Adrenal gland (tissue), 9 donors: ENCODE measurements at regions not wholly inside any gene's neighbourhood (a gene's known extent, or its start where the extent isn't known, plus 50 kb on each side); places are given as distances from the start of the nearest gene placed in this dataset.

Experiments
- DNase-seq, 7 donors: peaks; one replicate each; pipeline ENCODE4 v3.0.0-alpha.2; 2019 to 2020
- H3K27ac ChIP-seq, 5 donors: fragments of 200-600 bp; sonication (generic) in 4 of 5; 1 replicate in 3 of 5; 2 replicates in 2 of 5; pipeline versions ENCODE4 v1.5.1 to v1.8.0; 2016 to 2020; ENCODE audit warnings: mild to moderate bottlenecking in 1 of 5
- H3K27me3 ChIP-seq: fragments of 200-600 bp; 2 replicates; pipeline ENCODE4 v1.8.0; 2021
- H3K36me3 ChIP-seq, 2 donors: fragments of 200-600 bp; replicated peaks in 1 of 2; 1 replicate in 1 of 2; 2 replicates in 1 of 2; pipeline versions ENCODE4 v1.5.1 to v1.8.0; 2018 to 2022
- H3K4me1 ChIP-seq, 2 donors: fragments of 200-600 bp; replicated peaks in 1 of 2; 1 replicate in 1 of 2; 2 replicates in 1 of 2; pipeline versions ENCODE4 v1.5.1 to v1.8.0; 2018 to 2021
- H3K4me3 ChIP-seq, 4 donors: fragments of 200-600 bp; sonication (generic) in 3 of 4; one replicate each; pipeline ENCODE4 v1.5.1; 2016 to 2018
- H3K9me3 ChIP-seq, 3 donors: fragments of 200-600 bp; sonication (generic) in 1 of 3; replicated peaks in 1 of 3; 1 replicate in 2 of 3; 2 replicates in 1 of 3; pipeline versions ENCODE4 v1.5.1 to v1.8.0; 2016 to 2021
- POLR2A ChIP-seq, 2 donors: fragments of 450-650 bp; IDR thresholded peaks; one replicate each; pipeline ENCODE4 v1.6.1; 2017; ENCODE audit warnings: antibody characterized with exemption in 2 of 2, mild to moderate bottlenecking in 2 of 2, moderate library complexity in 1 of 2
- whole genome bisulfite sequencing, 4 donors: extraction: QIAGEN DNeasy Blood & Tissue Kit in 2 of 4; methylation state at CpG; one replicate each; pipeline versions ENCODE4 v1.1.5 to v1.1.7; 2013 to 2017; 5-methylcytosine and 5-hydroxymethylcytosine counted together
- intact Hi-C, 2 donors: fragments of 100-400 bp; cut with DNase I; formaldehyde crosslinking; loops; one replicate each; pipeline versions ENCODE4 v1.14.1 to v1.15.0; 2022 to 2023
- TF ChIP-seq, protein P1 (sequence below), 6 experiments: fragments of 450-650 bp in 4 of 6; fragments of 200-600 bp in 2 of 6; sonication (generic) in 1 of 6; IDR thresholded peaks; 1 replicate in 5 of 6; 2 replicates in 1 of 6; pipeline versions ENCODE4 v1.5.1 to v1.8.0; 2016 to 2021; ENCODE audit warnings: antibody characterized with exemption in 6 of 6, mild to moderate bottlenecking in 2 of 6, moderate library complexity in 1 of 6
- donor health status: healthy with polysubstance abuse.
- donor health status: Bipolar disorder and iron deficiency.
- donor health status: DM: yes; HTN: yes; CAD: no.
- donor health status: DM: no; HTN: no; CAD: no.
- donor health status: DM: no; HTN: no; CAD: no.

DNA sequence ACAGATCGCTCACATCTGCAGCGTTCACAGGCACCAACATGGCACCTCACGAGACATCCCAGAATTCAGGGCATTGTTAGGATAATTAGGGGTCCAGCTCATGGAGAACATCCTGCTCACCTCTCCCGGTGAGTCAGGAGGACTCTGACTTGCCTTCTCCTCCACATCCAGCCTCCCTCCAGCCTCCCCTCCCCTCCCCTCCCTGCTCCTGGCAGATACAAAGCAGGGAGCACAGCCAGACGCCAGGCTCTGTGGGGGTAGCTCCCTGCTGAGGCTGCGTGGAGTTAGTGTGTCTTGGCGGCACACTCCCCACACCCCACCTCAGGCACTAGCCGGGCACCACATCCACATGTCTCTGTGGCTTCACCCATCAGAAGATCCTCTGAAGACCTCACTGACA is 320.6 kb downstream of the CXCL12 start:
- H3K27me3 ChIP-seq = peaks cover 4% of the 10 kb centered on the region
- H3K27ac ChIP-seq = no peak overlapping the region
- H3K36me3 ChIP-seq = no peaks in the 10 kb centered on the region
- 79 to 87% (median 86%) methylated on average over 3 to 8 of the region's 8 CpGs for WGBS, 4 donors
- intact Hi-C loops = no loop called here
- TF ChIP-seq, protein P1, sequence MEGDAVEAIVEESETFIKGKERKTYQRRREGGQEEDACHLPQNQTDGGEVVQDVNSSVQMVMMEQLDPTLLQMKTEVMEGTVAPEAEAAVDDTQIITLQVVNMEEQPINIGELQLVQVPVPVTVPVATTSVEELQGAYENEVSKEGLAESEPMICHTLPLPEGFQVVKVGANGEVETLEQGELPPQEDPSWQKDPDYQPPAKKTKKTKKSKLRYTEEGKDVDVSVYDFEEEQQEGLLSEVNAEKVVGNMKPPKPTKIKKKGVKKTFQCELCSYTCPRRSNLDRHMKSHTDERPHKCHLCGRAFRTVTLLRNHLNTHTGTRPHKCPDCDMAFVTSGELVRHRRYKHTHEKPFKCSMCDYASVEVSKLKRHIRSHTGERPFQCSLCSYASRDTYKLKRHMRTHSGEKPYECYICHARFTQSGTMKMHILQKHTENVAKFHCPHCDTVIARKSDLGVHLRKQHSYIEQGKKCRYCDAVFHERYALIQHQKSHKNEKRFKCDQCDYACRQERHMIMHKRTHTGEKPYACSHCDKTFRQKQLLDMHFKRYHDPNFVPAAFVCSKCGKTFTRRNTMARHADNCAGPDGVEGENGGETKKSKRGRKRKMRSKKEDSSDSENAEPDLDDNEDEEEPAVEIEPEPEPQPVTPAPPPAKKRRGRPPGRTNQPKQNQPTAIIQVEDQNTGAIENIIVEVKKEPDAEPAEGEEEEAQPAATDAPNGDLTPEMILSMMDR (IDR thresholded peaks at IDR 0.05) = no peak
- H3K4me3 ChIP-seq = no peak overlapping the region
- no peaks in the 10 kb centered on the region for H3K9me3 ChIP-seq
- no peaks in the 10 kb centered on the region for H3K4me1 ChIP-seq
- DNase-seq = no peak

DNA sequence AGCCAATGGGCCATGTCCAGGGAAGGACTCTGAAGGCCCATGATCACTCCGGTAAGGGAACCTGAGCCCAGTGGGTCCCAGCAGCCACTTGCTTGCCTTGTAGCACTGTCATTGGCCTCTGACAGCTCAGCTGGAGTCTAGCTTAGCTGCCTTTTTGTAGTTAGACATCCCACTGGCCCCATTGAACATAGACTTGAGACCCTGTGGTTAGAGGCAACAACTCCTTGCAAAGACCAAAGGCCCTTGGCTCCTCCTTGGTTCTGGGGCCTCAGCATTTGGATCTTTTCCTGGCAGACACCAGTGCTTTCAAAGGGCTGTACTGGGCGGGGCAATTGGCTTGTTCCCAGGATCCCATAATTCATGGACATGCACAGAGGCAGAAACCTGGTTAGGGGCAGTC is 321.2 kb downstream of the CXCL12 start:
- Histone ChIP-seq H3K27me3 (peaks cover 5% of the 10 kb centered on the region), H3K9me3 (no peaks in the 10 kb centered on the region), H3K4me3 (no peak overlapping the region), H3K27ac (no peak overlapping the region), H3K36me3 (no peaks in the 10 kb centered on the region), H3K4me1 (no peaks in the 10 kb centered on the region)
- TF ChIP-seq, protein P1 (IDR thresholded peaks at IDR 0.05) = no peak
- TF ChIP-seq POLR2A (IDR thresholded peaks at IDR 0.05) = no peak
- intact Hi-C loops = no loop called here
- WGBS, 4 donors = 71 to 90% (median 88%) methylated on average over 1 to 2 of the region's 2 CpGs; no CpG with 5 or more reads in 1 of the 4 donors
- no peak for DNase-seq

DNA sequence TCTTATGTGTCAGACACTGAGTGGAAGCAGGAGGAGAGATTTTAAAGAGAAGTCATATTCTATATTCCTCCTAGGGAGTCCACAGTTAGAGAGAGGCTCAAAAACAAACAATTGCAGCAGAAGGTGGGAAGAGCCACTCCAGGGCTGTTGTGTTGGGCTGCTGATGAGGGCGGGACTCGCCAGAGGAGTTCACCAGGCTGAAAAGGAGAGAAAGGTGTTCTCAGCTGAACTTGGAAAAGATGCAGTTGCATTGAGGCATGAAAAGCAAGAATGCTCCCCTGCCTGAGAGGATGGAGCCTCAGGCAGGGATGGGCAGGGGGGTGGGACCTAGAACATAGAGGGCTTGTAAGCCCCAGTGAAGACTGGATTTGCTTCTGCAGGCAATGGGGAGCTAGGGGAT is 324.2 kb downstream of the CXCL12 start:
- no peak for TF ChIP-seq POLR2A (IDR thresholded peaks at IDR 0.05)
- TF ChIP-seq, protein P1 (IDR thresholded peaks at IDR 0.05) = no peak
- H3K36me3 ChIP-seq = no peaks in the 10 kb centered on the region
- no peak overlapping the region for H3K27ac ChIP-seq
- H3K27me3 ChIP-seq = peaks cover 16% of the 10 kb centered on the region
- no peak for DNase-seq
- H3K9me3 ChIP-seq = no peaks in the 10 kb centered on the region
- intact Hi-C loops = no loop called here
- H3K4me1 ChIP-seq = no peaks in the 10 kb centered on the region
- WGBS, 4 donors = 84 to 100% (median 89%) methylated on average over 2 of the region's 2 CpGs
- H3K4me3 ChIP-seq = no peak overlapping the region

DNA sequence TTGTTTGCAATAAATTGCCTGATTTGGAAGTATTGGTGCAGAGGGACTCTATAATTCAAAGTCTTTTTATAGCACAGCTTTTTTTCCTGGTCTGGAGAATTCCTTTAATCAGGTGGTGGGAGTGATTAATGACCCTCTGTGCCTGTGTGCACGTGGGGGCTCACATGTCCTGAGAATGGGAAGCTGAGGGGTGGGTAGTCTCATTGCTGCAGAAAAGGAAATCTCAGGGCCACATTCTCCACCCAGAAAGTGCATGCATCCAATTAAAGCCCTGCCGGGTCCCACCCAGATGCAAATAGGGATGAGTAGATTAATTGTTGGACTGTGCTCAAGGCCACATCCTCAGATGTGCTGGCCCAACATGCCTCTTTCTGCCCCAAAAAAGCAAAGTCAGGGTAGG is 324.7 kb downstream of the CXCL12 start:
- peaks cover 16% of the 10 kb centered on the region for H3K27me3 ChIP-seq
- no peaks in the 10 kb centered on the region for H3K4me1 ChIP-seq
- WGBS, 4 donors = 23 to 44% (median 28%) methylated on average over 2 of the region's 2 CpGs
- no peaks in the 10 kb centered on the region for H3K36me3 ChIP-seq
- no peak for DNase-seq
- no peak overlapping the region for H3K27ac ChIP-seq
- no peak for TF ChIP-seq POLR2A (IDR thresholded peaks at IDR 0.05)
- TF ChIP-seq, protein P1 (IDR thresholded peaks at IDR 0.05) = no peak
- intact Hi-C loops = no loop called here
- no peaks in the 10 kb centered on the region for H3K9me3 ChIP-seq
- H3K4me3 ChIP-seq = no peak overlapping the region
